HG03039 (cell line): ENCODE measurements at regions not wholly inside any gene's neighbourhood (a gene's known extent, or its start where the extent isn't known, plus 50 kb on each side); places are given as distances from the start of the nearest gene placed in this dataset.
"Not testable (repeated sequence)": the region's sequence is repeated elsewhere in the genome, so short reads cannot be mapped to it uniquely, and the experiment has no call there.

Source experiments
- ATAC-seq: cut with Tn5 transposase; IDR thresholded peaks from one replicate; pipeline ENCODE4 v1.9.1; 2021; ENCODE audit warnings: mild to moderate bottlenecking, moderate library complexity; ENCODE audit not compliant: unreplicated experiment

- no peak for ATAC-seq
Measured at GRCh38 chr2:56018267-56018666, 94.7 kb upstream of the EFEMP1 start.

- ATAC-seq, result no peak
Measured at GRCh38 chr2:56021136-56021474, 97.5 kb upstream of the EFEMP1 start.

- ATAC-seq, result no peak
Measured at GRCh38 chr2:56021579-56021978, 98.0 kb upstream of the EFEMP1 start.

- no peak for ATAC-seq
Measured at GRCh38 chr2:56025469-56026193, 102.0 kb upstream of the EFEMP1 start.

- ATAC-seq, result no peak
Measured at GRCh38 chr2:56026828-56027227, 103.2 kb upstream of the EFEMP1 start.

GRCh38 chr2:56030062-56030461 lies 106.5 kb upstream of the EFEMP1 start:
- no peak for ATAC-seq

- ATAC-seq, result no peak
Measured at GRCh38 chr2:56030901-56031300, 107.3 kb upstream of the EFEMP1 start.

- ATAC-seq, result no peak
Measured at GRCh38 chr2:56034258-56034657, 110.7 kb upstream of the EFEMP1 start.

- no peak for ATAC-seq
Measured at GRCh38 chr2:56040189-56040588, 116.6 kb upstream of the EFEMP1 start.

GRCh38 chr2:56040834-56041233 lies 117.3 kb upstream of the EFEMP1 start:
- no peak for ATAC-seq

GRCh38 chr2:56047136-56047535 lies 123.6 kb upstream of the EFEMP1 start:
- ATAC-seq, result no peak

GRCh38 chr2:56049233-56049845 lies 125.8 kb upstream of the EFEMP1 start:
- no peak for ATAC-seq

GRCh38 chr2:56053679-56054078 lies 130.1 kb upstream of the EFEMP1 start:
- ATAC-seq, result no peak

GRCh38 chr2:56055405-56055804 lies 128.4 kb upstream of the CCDC85A start:
- no peak for ATAC-seq

GRCh38 chr2:56061327-56061726 lies 122.5 kb upstream of the CCDC85A start:
- ATAC-seq, result not testable (repeated sequence)

GRCh38 chr2:56068746-56069145 lies 115.0 kb upstream of the CCDC85A start:
- ATAC-seq, result no peak

- ATAC-seq, result no peak
Measured at GRCh38 chr2:56077359-56077915, 106.4 kb upstream of the CCDC85A start.

- ATAC-seq, result no peak
Measured at GRCh38 chr2:56082665-56083064, 101.1 kb upstream of the CCDC85A start.

GRCh38 chr2:56084111-56084901 lies 99.5 kb upstream of the CCDC85A start:
- no peak for ATAC-seq

- no peak for ATAC-seq
Measured at GRCh38 chr2:56086336-56086735, 97.5 kb upstream of the CCDC85A start.

GRCh38 chr2:56088411-56088810 lies 95.4 kb upstream of the CCDC85A start:
- no peak for ATAC-seq

GRCh38 chr2:56089931-56090330 lies 93.9 kb upstream of the CCDC85A start:
- no peak for ATAC-seq
